ENCODE measurements at regions not wholly inside any gene's neighbourhood (a gene's known extent, or its start where the extent isn't known, plus 50 kb on each side); places are given as distances from the start of the nearest gene placed in this dataset.
"Not testable (repeated sequence)": the region's sequence is repeated elsewhere in the genome, so short reads cannot be mapped to it uniquely, and the experiment has no call there.

DNA sequence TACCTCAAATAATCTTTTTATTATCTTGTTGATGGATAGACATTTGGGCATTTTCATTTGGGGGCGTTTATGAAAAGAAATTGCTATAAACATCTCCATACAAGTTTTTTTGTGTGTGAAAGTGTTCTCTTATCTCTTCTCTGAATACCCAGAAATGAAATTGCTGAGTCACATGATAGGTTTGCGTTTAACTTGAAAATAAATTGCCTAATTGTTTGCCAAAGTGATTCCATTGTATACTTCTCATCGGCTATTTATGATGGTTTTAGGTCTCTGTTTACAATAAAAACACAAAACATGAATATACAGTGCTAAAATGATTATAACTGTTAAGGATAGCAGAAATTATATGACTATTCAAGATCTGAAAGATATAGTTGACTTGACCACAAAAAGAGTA lies 361.7 kb downstream of the TAF11L14 start:
- Mint-ChIP-seq H3K9me3 (ENCODE audit: low read depth) (no peaks in the 10 kb centered on the region), H3K36me3 (ENCODE audit: insufficient read depth) (no peaks in the 10 kb centered on the region), H3K27me3 (no peaks in the 10 kb centered on the region), H3K4me1 (ENCODE audit: low read depth) (no peaks in the 10 kb centered on the region), H3K4me3 (ENCODE audit: low read depth) (no peak overlapping the region), H3K27ac (no peak overlapping the region)
- TF ChIP-seq CTCF (IDR thresholded peaks at IDR 0.05; ENCODE audit: unreplicated experiment): no peak
- no peak for DNase-seq (ENCODE audit: low spot score, unreplicated experiment)

DNA sequence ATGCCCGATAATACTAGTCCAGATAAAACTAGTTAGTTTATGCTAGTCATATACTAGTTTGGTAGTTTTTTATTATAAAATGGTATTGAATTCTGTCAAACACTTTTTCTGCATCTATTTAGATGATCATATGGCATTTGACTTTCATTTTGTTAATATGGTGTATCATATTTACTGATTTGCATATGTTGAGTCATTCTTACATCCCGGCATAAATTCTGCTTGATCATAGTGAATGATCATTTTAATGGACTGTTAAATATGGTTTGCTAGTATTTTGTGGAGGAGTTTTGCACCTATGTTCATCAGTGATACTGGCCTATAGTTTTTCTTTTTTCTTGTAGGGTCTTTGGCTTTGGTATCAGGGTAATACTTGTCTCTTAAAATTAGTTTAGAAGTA lies 365.6 kb downstream of the TAF11L14 start:
- Mint-ChIP-seq H3K27me3 (no peaks in the 10 kb centered on the region), H3K9me3 (ENCODE audit: low read depth) (no peaks in the 10 kb centered on the region), H3K36me3 (ENCODE audit: insufficient read depth) (no peaks in the 10 kb centered on the region), H3K27ac (no peak overlapping the region), H3K4me1 (ENCODE audit: low read depth) (no peaks in the 10 kb centered on the region), H3K4me3 (ENCODE audit: low read depth) (no peak overlapping the region)
- no peak for TF ChIP-seq CTCF (IDR thresholded peaks at IDR 0.05; ENCODE audit: unreplicated experiment)
- no peak for DNase-seq (ENCODE audit: low spot score, unreplicated experiment)

- H3K27ac Mint-ChIP-seq: no peak overlapping the region
- no peaks in the 10 kb centered on the region for H3K4me1 Mint-ChIP-seq (ENCODE audit: low read depth)
- H3K9me3 Mint-ChIP-seq (ENCODE audit: low read depth): peaks cover 2% of the 10 kb centered on the region
- no peaks in the 10 kb centered on the region for H3K27me3 Mint-ChIP-seq
- TF ChIP-seq CTCF (IDR thresholded peaks at IDR 0.05; ENCODE audit: unreplicated experiment): no peak
- H3K4me3 Mint-ChIP-seq (ENCODE audit: low read depth): no peak overlapping the region
- DNase-seq (ENCODE audit: low spot score, unreplicated experiment): no peak
- H3K36me3 Mint-ChIP-seq (ENCODE audit: insufficient read depth): no peaks in the 10 kb centered on the region
Measured at GRCh38 chr5:18000744-18001143, 366.5 kb downstream of the TAF11L14 start.

DNA sequence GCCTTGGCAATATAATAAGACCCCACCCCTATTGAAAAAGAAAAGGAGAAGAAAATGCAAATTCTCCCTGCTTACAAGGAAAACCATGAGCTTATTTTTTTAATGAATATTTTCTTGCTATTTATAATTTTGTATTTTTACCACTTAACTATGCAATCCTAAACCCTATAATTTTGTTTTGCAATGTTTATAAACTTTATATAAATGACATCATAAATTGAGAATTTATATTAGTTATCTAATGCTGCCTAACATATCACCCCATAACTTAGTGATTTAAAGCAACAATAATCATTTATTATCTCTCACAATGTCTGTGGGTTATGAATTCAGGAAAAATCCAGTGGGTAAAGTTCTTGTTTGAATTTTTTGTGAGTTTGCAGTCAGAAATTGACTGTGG lies 369.1 kb downstream of the TAF11L14 start:
- H3K4me1 Mint-ChIP-seq (ENCODE audit: low read depth): no peaks in the 10 kb centered on the region
- no peak overlapping the region for H3K4me3 Mint-ChIP-seq (ENCODE audit: low read depth)
- peaks cover 4% of the 10 kb centered on the region for H3K9me3 Mint-ChIP-seq (ENCODE audit: low read depth)
- H3K27ac Mint-ChIP-seq: no peak overlapping the region
- H3K36me3 Mint-ChIP-seq (ENCODE audit: insufficient read depth): no peaks in the 10 kb centered on the region
- no peak for TF ChIP-seq CTCF (IDR thresholded peaks at IDR 0.05; ENCODE audit: unreplicated experiment)
- H3K27me3 Mint-ChIP-seq: no peaks in the 10 kb centered on the region
- no peak for DNase-seq (ENCODE audit: low spot score, unreplicated experiment)

- H3K36me3 Mint-ChIP-seq (ENCODE audit: insufficient read depth): no peaks in the 10 kb centered on the region
- no peaks in the 10 kb centered on the region for H3K27me3 Mint-ChIP-seq
- H3K27ac Mint-ChIP-seq: no peak overlapping the region
- TF ChIP-seq CTCF (IDR thresholded peaks at IDR 0.05; ENCODE audit: unreplicated experiment): no peak
- no peak for DNase-seq (ENCODE audit: low spot score, unreplicated experiment)
- peaks cover 4% of the 10 kb centered on the region for H3K9me3 Mint-ChIP-seq (ENCODE audit: low read depth)
- H3K4me3 Mint-ChIP-seq (ENCODE audit: low read depth): no peak overlapping the region
- no peaks in the 10 kb centered on the region for H3K4me1 Mint-ChIP-seq (ENCODE audit: low read depth)
Measured at GRCh38 chr5:18003784-18004183, 369.5 kb downstream of the TAF11L14 start.

GRCh38 chr5:18006235-18006634 lies 372.0 kb downstream of the TAF11L14 start:
- not testable (repeated sequence) for H3K27ac Mint-ChIP-seq; H3K4me3 Mint-ChIP-seq (ENCODE audit: low read depth); H3K27me3 Mint-ChIP-seq; H3K4me1 Mint-ChIP-seq (ENCODE audit: low read depth); DNase-seq (ENCODE audit: low spot score, unreplicated experiment); H3K36me3 Mint-ChIP-seq (ENCODE audit: insufficient read depth); H3K9me3 Mint-ChIP-seq (ENCODE audit: low read depth)

Data from progenitor cell of endocrine pancreas (in vitro differentiated cells).